H9 (cell line): ENCODE measurements at regions not wholly inside any gene's neighbourhood (a gene's known extent, or its start where the extent isn't known, plus 50 kb on each side); places are given as distances from the start of the nearest gene placed in this dataset.

Source experiments
- DNase-seq: peaks from one replicate; pipeline ENCODE4 v3.0.0-alpha.2; 2017
- H2AFZ ChIP-seq: one replicate; pipeline ENCODE4 v1.6.1; 2013; ENCODE audit warnings: mild to moderate bottlenecking, low read length, control low read depth, moderate library complexity
- H2AK5ac ChIP-seq: 2 replicates; pipeline ENCODE4 v1.6.1; 2013; ENCODE audit warnings: low read length, control low read depth, mixed read lengths; ENCODE audit not compliant: insufficient read length
- H2BK120ac ChIP-seq: one replicate; pipeline ENCODE4 v1.6.1; 2013; ENCODE audit warnings: low read depth, mild to moderate bottlenecking, low read length, control low read depth, inconsistent platforms; ENCODE audit not compliant: poor library complexity, severe bottlenecking
- H2BK12ac ChIP-seq: 2 replicates; pipeline ENCODE4 v1.6.1; 2013; ENCODE audit warnings: low read length, control low read depth, mixed read lengths, low read depth; ENCODE audit not compliant: insufficient read length
- H2BK15ac ChIP-seq: 2 replicates; pipeline ENCODE4 v1.6.1; 2013; ENCODE audit warnings: low read depth, low read length, control low read depth
- H2BK20ac ChIP-seq: one replicate; pipeline ENCODE4 v1.6.1; 2013; ENCODE audit warnings: low read depth, mild to moderate bottlenecking, low read length, control low read depth, inconsistent platforms; ENCODE audit not compliant: poor library complexity, severe bottlenecking
- H2BK5ac ChIP-seq: 2 replicates; pipeline ENCODE4 v1.6.1; 2013; ENCODE audit warnings: low read length, control low read depth, mixed read lengths; ENCODE audit not compliant: insufficient read length
- H3K14ac ChIP-seq: 2 replicates; pipeline ENCODE4 v1.6.1; 2013; ENCODE audit warnings: low read length, control low read depth; ENCODE audit not compliant: insufficient read depth
- H3K18ac ChIP-seq: 2 replicates; pipeline ENCODE4 v1.6.1; 2013; ENCODE audit warnings: low read depth, mild to moderate bottlenecking, mixed read lengths, low read length, control low read depth; ENCODE audit not compliant: insufficient read length
- H3K23ac ChIP-seq: 2 replicates; pipeline ENCODE4 v1.6.1; 2013; ENCODE audit warnings: low read length, control low read depth, mixed read lengths, low read depth; ENCODE audit not compliant: insufficient read length
- H3K23me2 ChIP-seq: 2 replicates; pipeline ENCODE4 v1.6.1; 2013; ENCODE audit warnings: low read depth, mild to moderate bottlenecking, mixed read lengths, low read length, control low read depth; ENCODE audit not compliant: insufficient read length, poor library complexity, severe bottlenecking
- H3K27ac ChIP-seq: 2 replicates; pipeline ENCODE4 v1.5.1; 2013; ENCODE audit warnings: low read length, control low read depth, mixed read lengths, low read depth; ENCODE audit not compliant: insufficient read length
- H3K27me3 ChIP-seq: 2 replicates; pipeline ENCODE4 v1.6.1; 2013; ENCODE audit warnings: low read length, control low read depth, inconsistent platforms; ENCODE audit not compliant: insufficient read depth
- H3K4ac ChIP-seq: 2 replicates; pipeline ENCODE4 v1.6.1; 2013; ENCODE audit warnings: low read depth, mild to moderate bottlenecking, control low read depth, inconsistent platforms, low read length, moderate library complexity
- H3K4me1 ChIP-seq: 2 replicates; pipeline ENCODE4 v1.6.1; 2013; ENCODE audit warnings: low read length, control low read depth, inconsistent platforms; ENCODE audit not compliant: insufficient read depth
- H3K4me2 ChIP-seq: 2 replicates; pipeline ENCODE4 v1.6.1; 2013; ENCODE audit warnings: low read length, control low read depth, mixed read lengths; ENCODE audit not compliant: insufficient read length, insufficient read depth
- H3K56ac ChIP-seq: 2 replicates; pipeline ENCODE4 v1.6.1; 2013; ENCODE audit warnings: low read depth, mild to moderate bottlenecking, mixed read lengths, low read length, control low read depth; ENCODE audit not compliant: insufficient read length
- H3K79me1 ChIP-seq: 2 replicates; pipeline ENCODE4 v1.6.1; 2013; ENCODE audit warnings: low read depth, mild to moderate bottlenecking, moderate library complexity, low read length, control low read depth, inconsistent platforms; ENCODE audit not compliant: insufficient read depth, poor library complexity, severe bottlenecking
- H3K79me2 ChIP-seq: 2 replicates; pipeline ENCODE4 v1.6.1; 2013; ENCODE audit warnings: low read length, control low read depth, inconsistent platforms; ENCODE audit not compliant: insufficient read depth
- H3K9ac ChIP-seq: 2 replicates; pipeline ENCODE4 v1.6.1; 2013; ENCODE audit warnings: low read length, control low read depth, mixed read lengths; ENCODE audit not compliant: insufficient read length; ENCODE audit errors: extremely low read depth
- H3K9me3 ChIP-seq: one replicate; pipeline ENCODE4 v1.6.1; 2013; ENCODE audit warnings: low read depth, low read length, inconsistent platforms; ENCODE audit not compliant: control insufficient read depth
- H3T11ph ChIP-seq: one replicate; pipeline ENCODE4 v1.6.1; 2013; ENCODE audit warnings: mild to moderate bottlenecking, low read length, control low read depth, inconsistent platforms
- H4K20me1 ChIP-seq: one replicate; pipeline ENCODE4 v1.6.1; 2013; ENCODE audit not compliant: control insufficient read depth, insufficient read length, insufficient read depth
- H4K5ac ChIP-seq: 2 replicates; pipeline ENCODE4 v1.6.1; 2013; ENCODE audit warnings: low read depth, mild to moderate bottlenecking, mixed read lengths, low read length, control low read depth; ENCODE audit not compliant: insufficient read length
- H4K8ac ChIP-seq: replicated peaks from 2 replicates; pipeline ENCODE4 v1.6.1; 2013; ENCODE audit warnings: low read length, control low read depth, mixed read lengths, low read depth; ENCODE audit not compliant: insufficient read length
- H4K91ac ChIP-seq: 2 replicates; pipeline ENCODE4 v1.6.1; 2013; ENCODE audit warnings: low read depth, mild to moderate bottlenecking, moderate library complexity, mixed read lengths, low read length, control low read depth; ENCODE audit not compliant: insufficient read length
- H3K27ac Mint-ChIP-seq, 3 experiments: 2 replicates in 2 of 3; 3 replicates in 1 of 3; pipeline ENCODE4 v1.8.0; 2020 to 2021; ENCODE audit warnings: mixed read lengths in 3 of 3, mild to moderate bottlenecking in 1 of 3, moderate library complexity in 1 of 3
- H3K27me3 Mint-ChIP-seq: 2 replicates; pipeline ENCODE4 v1.8.0; 2021; ENCODE audit warnings: low read depth, mild to moderate bottlenecking, moderate library complexity, mixed read lengths
- H3K36me3 Mint-ChIP-seq, 3 experiments: 2 replicates in 2 of 3; 3 replicates in 1 of 3; pipeline ENCODE4 v1.8.0; 2020 to 2021; ENCODE audit warnings: low read depth in 3 of 3, mixed read lengths in 3 of 3; ENCODE audit not compliant: insufficient read depth in 1 of 3
- H3K4me1 Mint-ChIP-seq, 2 experiments: 2 replicates each; pipeline ENCODE4 v1.8.0; 2020; ENCODE audit warnings: mixed read lengths in 2 of 2
- H3K4me3 Mint-ChIP-seq, 2 experiments: 2 replicates in 1 of 2; 3 replicates in 1 of 2; pipeline ENCODE4 v1.8.0; 2020 to 2021; ENCODE audit warnings: mild to moderate bottlenecking in 2 of 2, mixed read lengths in 2 of 2, moderate library complexity in 1 of 2
- H3K9me3 Mint-ChIP-seq, 2 experiments: 2 replicates in 1 of 2; 3 replicates in 1 of 2; pipeline ENCODE4 v1.8.0; 2020; ENCODE audit warnings: mild to moderate bottlenecking in 2 of 2, mixed read lengths in 2 of 2, moderate library complexity in 1 of 2
- CTCF ChIP-seq: fragments of 200-600 bp; sonication (generic); conservative IDR thresholded peaks from 3 replicates; pipeline ENCODE4 v1.8.0; 2021; ENCODE audit warnings: antibody characterized with exemption, mild to moderate bottlenecking
- WGBS: extraction: QIAGEN DNeasy Blood & Tissue Kit; methylation state at CpG from one replicate; pipeline ENCODE4 v1.1.7; 2013; ENCODE audit warnings: missing lambda C conversion rate, low lambda C conversion rate, mixed read lengths; ENCODE audit not compliant: insufficient read length; ENCODE audit errors: extremely low coverage; 5-methylcytosine and 5-hydroxymethylcytosine counted together

GRCh38 chr6:139790527-139790926 is 416.1 kb upstream of the CITED2 start:
- Histone ChIP-seq H3K9me3 (no peaks in the 10 kb centered on the region), H3K27ac (no peak overlapping the region), H2AK5ac (no peak overlapping the region), H3K23me2 (no peaks in the 10 kb centered on the region), H4K5ac (no peak overlapping the region), H4K20me1 (no peaks in the 10 kb centered on the region), H4K91ac (no peak overlapping the region), H2BK12ac (no peak overlapping the region), H3K4ac (no peak overlapping the region), H2BK15ac (no peak overlapping the region), H2BK5ac (no peak overlapping the region), H3K4me2 (no peak overlapping the region), H4K8ac (no peak overlapping the region), H3K79me1 (no peaks in the 10 kb centered on the region), H3K4me1 (no peaks in the 10 kb centered on the region), H3K79me2 (no peaks in the 10 kb centered on the region), H2AFZ (no peak overlapping the region), H3K18ac (no peak overlapping the region), H3K27me3 (no peaks in the 10 kb centered on the region), H3K9ac (no peak overlapping the region), H3K56ac (no peak overlapping the region), H3T11ph (no peak overlapping the region), H3K23ac (no peak overlapping the region), H2BK20ac (no peak overlapping the region), H3K14ac (no peak overlapping the region), H2BK120ac (no peak overlapping the region)
- DNase-seq = no peak
- no CpG with 5 or more reads among the region's 1 CpG for WGBS
- no peaks in the 10 kb centered on the region for H3K27me3 Mint-ChIP-seq
- H3K4me3 Mint-ChIP-seq = no peak overlapping the region
- H3K27ac Mint-ChIP-seq = no peak overlapping the region
- peaks cover 17 to 18% of the 10 kb centered on the region in 2 experiments; a peak in 4 of 5 replicates for H3K9me3 Mint-ChIP-seq
- peaks cover 0 to 29% (median 7%) of the 10 kb centered on the region in 3 experiments; a peak in 5 of 7 replicates for H3K36me3 Mint-ChIP-seq
- no peaks in the 10 kb centered on the region for H3K4me1 Mint-ChIP-seq
- TF ChIP-seq CTCF = no peak
